Cardiac muscle cell (in vitro differentiated cells and primary cell): ENCODE measurements at regions not wholly inside any gene's neighbourhood (a gene's known extent, or its start where the extent isn't known, plus 50 kb on each side); places are given as distances from the start of the nearest gene placed in this dataset.
A peak's percentile ranks its signal among the peaks of the same experiment; 100 is the strongest.

Experiments used
- DNase-seq, 2 donors: peaks; one replicate each; pipeline versions ENCODE4 v3.0.0 to v3.0.0-alpha.2; 2010 to 2017; ENCODE audit warnings: low read depth in 1 of 2, low spot score in 1 of 2
- H3K27ac ChIP-seq: fragments of 200-600 bp; sonication (generic); 2 replicates; pipeline ENCODE4 v1.5.1; 2016
- H3K27me3 ChIP-seq: fragments of 200-600 bp; sonication (generic); 2 replicates; pipeline ENCODE4 v1.6.0; 2016; ENCODE audit warnings: control low read depth
- H3K36me3 ChIP-seq: fragments of 200-600 bp; sonication (generic); 2 replicates; pipeline ENCODE4 v1.5.1; 2016; ENCODE audit warnings: control low read depth
- H3K4me1 ChIP-seq: fragments of 200-600 bp; sonication (generic); 2 replicates; pipeline ENCODE4 v1.8.1; 2017; ENCODE audit warnings: low read depth, mild to moderate bottlenecking, mixed run types
- H3K4me3 ChIP-seq: fragments of 200-600 bp; sonication (generic); 2 replicates; pipeline ENCODE4 v1.5.1; 2016; ENCODE audit warnings: mild to moderate bottlenecking
- H3K9me3 ChIP-seq: fragments of 200-600 bp; sonication (generic); 2 replicates; pipeline ENCODE4 v1.5.1; 2017; ENCODE audit warnings: low read depth, mild to moderate bottlenecking, control low read depth
- TF ChIP-seq, protein P1 (sequence below): IDR thresholded peaks from 2 replicates; pipeline ENCODE4 v1.5.1; 2012; ENCODE audit warnings: low read depth, mild to moderate bottlenecking, low read length

DNA sequence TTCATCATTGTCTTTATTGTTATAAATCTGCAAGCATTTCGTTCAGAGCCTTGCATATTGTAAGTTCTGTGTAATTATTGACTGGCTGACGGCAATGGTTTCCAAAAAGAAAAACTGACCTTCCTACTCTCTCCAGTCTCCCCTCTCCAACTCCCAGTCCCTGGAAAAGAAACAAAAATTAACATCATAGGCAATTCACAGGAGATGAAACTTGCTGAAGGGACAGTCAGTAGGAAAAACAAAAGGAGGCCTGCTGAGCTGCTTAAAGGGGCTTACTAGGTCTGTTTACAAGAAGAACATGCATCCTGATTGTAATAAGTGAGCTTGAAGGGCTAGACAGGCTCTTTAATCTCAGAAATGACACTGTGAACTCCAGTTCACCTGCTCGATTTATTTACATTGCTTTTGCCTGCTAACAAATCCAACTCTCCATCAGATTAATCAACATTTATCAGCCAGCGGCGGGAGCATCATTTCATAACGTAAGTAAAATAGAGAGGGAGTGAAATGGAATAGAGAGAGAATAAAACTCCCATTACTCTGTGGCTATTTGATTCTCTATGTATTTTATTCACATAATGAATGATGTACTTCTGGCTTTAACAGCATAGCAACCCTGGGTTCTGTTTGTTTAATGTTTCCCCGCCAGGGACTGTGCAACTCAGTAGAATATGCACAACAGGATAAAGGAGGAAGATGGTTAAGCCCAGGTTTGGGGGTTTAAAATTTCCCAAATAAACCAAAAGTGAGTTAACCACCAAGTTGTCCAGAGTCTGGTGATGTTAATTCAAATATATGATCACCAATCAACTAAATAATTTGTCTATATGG is 256.7 kb upstream of the SETBP1 start:
- Histone ChIP-seq H3K27me3 (no peaks in the 10 kb centered on the region), H3K36me3 (no peaks in the 10 kb centered on the region), H3K4me1 (peaks cover 25% of the 10 kb centered on the region), H3K9me3 (no peaks in the 10 kb centered on the region), H3K27ac (peak overlapping the region; percentile 76), H3K4me3 (no peak overlapping the region)
- TF ChIP-seq, protein P1, sequence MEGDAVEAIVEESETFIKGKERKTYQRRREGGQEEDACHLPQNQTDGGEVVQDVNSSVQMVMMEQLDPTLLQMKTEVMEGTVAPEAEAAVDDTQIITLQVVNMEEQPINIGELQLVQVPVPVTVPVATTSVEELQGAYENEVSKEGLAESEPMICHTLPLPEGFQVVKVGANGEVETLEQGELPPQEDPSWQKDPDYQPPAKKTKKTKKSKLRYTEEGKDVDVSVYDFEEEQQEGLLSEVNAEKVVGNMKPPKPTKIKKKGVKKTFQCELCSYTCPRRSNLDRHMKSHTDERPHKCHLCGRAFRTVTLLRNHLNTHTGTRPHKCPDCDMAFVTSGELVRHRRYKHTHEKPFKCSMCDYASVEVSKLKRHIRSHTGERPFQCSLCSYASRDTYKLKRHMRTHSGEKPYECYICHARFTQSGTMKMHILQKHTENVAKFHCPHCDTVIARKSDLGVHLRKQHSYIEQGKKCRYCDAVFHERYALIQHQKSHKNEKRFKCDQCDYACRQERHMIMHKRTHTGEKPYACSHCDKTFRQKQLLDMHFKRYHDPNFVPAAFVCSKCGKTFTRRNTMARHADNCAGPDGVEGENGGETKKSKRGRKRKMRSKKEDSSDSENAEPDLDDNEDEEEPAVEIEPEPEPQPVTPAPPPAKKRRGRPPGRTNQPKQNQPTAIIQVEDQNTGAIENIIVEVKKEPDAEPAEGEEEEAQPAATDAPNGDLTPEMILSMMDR, result no peak
- peak in 1 of 2 donors; percentile 17 for DNase-seq

DNA sequence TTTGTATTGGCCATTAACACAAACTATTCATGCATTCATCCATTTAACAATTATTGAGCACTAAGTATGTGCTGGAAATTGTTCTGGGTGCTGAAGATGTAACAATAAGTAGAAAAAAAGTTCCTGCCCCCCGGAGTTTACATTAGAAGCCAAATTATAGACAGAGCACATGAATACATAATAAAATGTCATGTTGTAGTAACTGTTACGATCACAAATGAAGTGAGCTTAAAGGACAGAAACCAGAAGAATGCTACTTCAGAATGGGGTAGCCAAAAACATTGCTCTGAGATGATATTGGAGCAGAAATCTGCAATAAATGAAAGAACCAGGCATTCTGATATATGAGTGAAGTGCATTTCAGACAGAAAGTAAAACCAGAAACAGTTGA is 256.0 kb upstream of the SETBP1 start:
- H3K4me3 ChIP-seq, result no peak overlapping the region

DNA sequence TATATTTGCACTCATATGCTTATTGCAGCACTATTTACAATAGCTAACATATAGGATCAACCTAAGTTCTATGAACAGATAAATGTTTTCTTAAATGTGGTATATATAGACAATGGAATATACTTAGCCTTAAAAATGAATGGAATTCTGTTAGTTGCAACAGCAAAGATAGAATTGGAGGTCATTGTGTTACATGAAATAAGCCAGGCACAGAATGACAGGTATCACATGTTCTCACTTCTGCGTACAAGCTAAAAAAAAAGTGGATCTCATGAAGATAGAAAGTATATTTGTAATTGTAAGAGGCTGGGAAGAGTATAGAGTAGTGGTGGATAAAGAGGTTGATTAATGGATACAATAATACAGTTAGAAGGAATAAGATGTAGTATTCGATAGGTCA is 255.5 kb upstream of the SETBP1 start:
- DNase-seq, result peak in 1 of 2 donors; percentile 79
- TF ChIP-seq, protein P1, result no peak
- H3K9me3 ChIP-seq, result no peaks in the 10 kb centered on the region

More for the DNA sequence above, 256.0 kb upstream of the SETBP1 start:
- Histone ChIP-seq H3K27ac (peak overlapping the region; percentile 76), H3K36me3 (no peaks in the 10 kb centered on the region), H3K4me1 (peaks cover 25% of the 10 kb centered on the region), H3K9me3 (no peaks in the 10 kb centered on the region), H3K27me3 (no peaks in the 10 kb centered on the region)
- TF ChIP-seq, protein P1, result no peak
- DNase-seq, result no peak

DNA sequence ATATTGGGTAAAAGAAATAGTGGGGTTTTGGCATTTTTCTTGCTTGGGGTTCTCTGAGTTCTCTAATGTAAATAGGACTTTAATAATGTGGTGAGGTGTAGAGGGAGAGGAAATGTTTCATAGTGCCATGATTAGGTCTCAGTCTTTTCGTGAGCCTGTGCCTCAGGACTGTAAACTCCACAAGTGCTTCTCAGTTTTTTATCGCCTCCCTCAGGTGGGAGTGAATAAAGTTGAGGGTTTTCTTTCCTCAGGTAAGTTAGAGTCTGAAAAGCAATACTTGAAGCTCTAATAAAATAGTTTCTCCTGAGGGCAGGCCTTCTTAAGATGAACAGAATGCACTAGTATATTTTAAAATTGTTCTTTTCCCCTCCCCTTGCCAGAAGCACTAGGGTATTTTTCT is 243.1 kb upstream of the SETBP1 start:
- H3K4me3 ChIP-seq, result no peak overlapping the region
- H3K27me3 ChIP-seq, result no peaks in the 10 kb centered on the region
- TF ChIP-seq, protein P1, result no peak
- H3K4me1 ChIP-seq, result no peaks in the 10 kb centered on the region
- H3K27ac ChIP-seq, result no peak overlapping the region
- no peak for DNase-seq
- H3K9me3 ChIP-seq, result no peaks in the 10 kb centered on the region
- no peaks in the 10 kb centered on the region for H3K36me3 ChIP-seq

More for the DNA sequence above, 255.5 kb upstream of the SETBP1 start:
- no peaks in the 10 kb centered on the region for H3K36me3 ChIP-seq
- H3K27ac ChIP-seq, result peak overlapping the region; percentile 76
- no peaks in the 10 kb centered on the region for H3K27me3 ChIP-seq
- no peak overlapping the region for H3K4me3 ChIP-seq
- H3K4me1 ChIP-seq, result peaks cover 25% of the 10 kb centered on the region

DNA sequence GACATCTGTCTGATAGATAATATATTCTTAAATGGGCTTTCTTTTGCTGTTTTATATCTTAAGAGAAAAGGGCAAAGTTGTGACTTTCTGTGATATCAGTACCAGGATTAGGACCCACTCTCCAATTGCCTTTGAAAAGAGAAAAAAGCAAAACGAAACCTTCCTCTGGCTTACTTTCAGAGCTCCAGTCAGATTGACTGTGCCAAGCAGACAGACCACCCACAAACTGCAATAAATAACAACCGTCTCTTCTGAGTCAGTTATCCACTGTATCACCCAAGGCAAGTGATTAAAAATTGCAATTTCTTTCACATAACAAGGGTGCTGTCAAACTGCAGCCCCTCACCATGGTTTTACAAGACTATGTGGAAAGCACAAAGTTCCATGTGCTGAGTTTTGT is 230.5 kb upstream of the SETBP1 start:
- H3K27ac ChIP-seq, result no peak overlapping the region
- H3K27me3 ChIP-seq, result no peaks in the 10 kb centered on the region
- H3K4me3 ChIP-seq, result no peak overlapping the region
- TF ChIP-seq, protein P1, result no peak
- DNase-seq, result no peak
- H3K4me1 ChIP-seq, result no peaks in the 10 kb centered on the region
- H3K36me3 ChIP-seq, result no peaks in the 10 kb centered on the region
- no peaks in the 10 kb centered on the region for H3K9me3 ChIP-seq
